ENCODE measurements at regions not wholly inside any gene's neighbourhood (a gene's known extent, or its start where the extent isn't known, plus 50 kb on each side); places are given as distances from the start of the nearest gene placed in this dataset.

GRCh38 chr6:153623496-153623895, 415.5 kb upstream of the OPRM1 start:
- H2AFZ ChIP-seq (ENCODE audit: control insufficient read depth, low read length): no peak overlapping the region
- no peak for DNase-seq (ENCODE audit: low read depth, low spot score)
- no peaks in the 10 kb centered on the region for H3K4me1 ChIP-seq (ENCODE audit: control insufficient read depth, extremely low read depth, insufficient read depth, low read length)
- no peak for FAIRE-seq
- H4K20me1 ChIP-seq (ENCODE audit: control insufficient read depth, extremely low read depth, insufficient read depth, low read length): no peaks in the 10 kb centered on the region
- H3K4me3 ChIP-seq (ENCODE audit: control insufficient read depth in 2 of 3, extremely low read depth in 1 of 3, insufficient read depth in 2 of 3, low read depth in 1 of 3, low read length in 3 of 3): no peak overlapping the region
- H3K9me1 ChIP-seq (ENCODE audit: control insufficient read depth, extremely low read depth, insufficient read depth, low read length): no peaks in the 10 kb centered on the region
- H3K27ac ChIP-seq (ENCODE audit: control insufficient read depth, insufficient read depth, low read length): no peak overlapping the region
- no peak overlapping the region for H3K4me2 ChIP-seq (ENCODE audit: control insufficient read depth, extremely low read depth, insufficient read depth, low read depth, low read length)
- dilution Hi-C loops (cut with MboI; ENCODE audit: extremely low pct_ligation_motif_present, low sequenced_read_pairs): no loop called here
- no peak for TF ChIP-seq EZH2 (IDR thresholded peaks at IDR 0.05; ENCODE audit: low read length)
- TF ChIP-seq CTCF (optimal IDR thresholded peaks at IDR 0.05 in 1 of 3, IDR thresholded peaks at IDR 0.05 in 1 of 3, conservative IDR thresholded peaks at IDR 0.05 in 1 of 3; ENCODE audit: extremely low read depth in 1 of 3, insufficient read depth in 2 of 3, low read length in 3 of 3): no peak
- no peaks in the 10 kb centered on the region for H3K27me3 ChIP-seq (ENCODE audit: control insufficient read depth, extremely low read depth, insufficient read depth, low read length)
- H3K79me2 ChIP-seq (ENCODE audit: control insufficient read depth, insufficient read depth, low read length): no peaks in the 10 kb centered on the region
- H3K9me3 ChIP-seq (ENCODE audit: control insufficient read depth, low read depth, low read length): no peaks in the 10 kb centered on the region
- H3K36me3 ChIP-seq (ENCODE audit: control insufficient read depth in 2 of 2, extremely low read depth in 1 of 2, insufficient read depth in 2 of 2, low read length in 2 of 2): no peaks in the 10 kb centered on the region
- no peak overlapping the region for H3K9ac ChIP-seq (ENCODE audit: control insufficient read depth, extremely low read depth, insufficient read depth, low read length)

- FAIRE-seq (no peak), DNase-seq (ENCODE audit: low read depth, low spot score) (no peak)
- Histone ChIP-seq H3K4me3 (ENCODE audit: control insufficient read depth in 2 of 3, extremely low read depth in 1 of 3, insufficient read depth in 2 of 3, low read depth in 1 of 3, low read length in 3 of 3) (no peak overlapping the region), H3K9ac (ENCODE audit: control insufficient read depth, extremely low read depth, insufficient read depth, low read length) (no peak overlapping the region), H3K4me2 (ENCODE audit: control insufficient read depth, extremely low read depth, insufficient read depth, low read depth, low read length) (no peak overlapping the region), H3K79me2 (ENCODE audit: control insufficient read depth, insufficient read depth, low read length) (no peaks in the 10 kb centered on the region), H3K27ac (ENCODE audit: control insufficient read depth, insufficient read depth, low read length) (no peak overlapping the region), H3K4me1 (ENCODE audit: control insufficient read depth, extremely low read depth, insufficient read depth, low read length) (no peaks in the 10 kb centered on the region), H3K36me3 (ENCODE audit: control insufficient read depth in 2 of 2, extremely low read depth in 1 of 2, insufficient read depth in 2 of 2, low read length in 2 of 2) (no peaks in the 10 kb centered on the region), H3K9me1 (ENCODE audit: control insufficient read depth, extremely low read depth, insufficient read depth, low read length) (no peaks in the 10 kb centered on the region), H4K20me1 (ENCODE audit: control insufficient read depth, extremely low read depth, insufficient read depth, low read length) (no peaks in the 10 kb centered on the region), H3K27me3 (ENCODE audit: control insufficient read depth, extremely low read depth, insufficient read depth, low read length) (no peaks in the 10 kb centered on the region), H3K9me3 (ENCODE audit: control insufficient read depth, low read depth, low read length) (no peaks in the 10 kb centered on the region), H2AFZ (ENCODE audit: control insufficient read depth, low read length) (no peak overlapping the region)
- dilution Hi-C loops (cut with MboI; ENCODE audit: extremely low pct_ligation_motif_present, low sequenced_read_pairs): no loop called here
- TF ChIP-seq CTCF (optimal IDR thresholded peaks at IDR 0.05 in 1 of 3, IDR thresholded peaks at IDR 0.05 in 1 of 3, conservative IDR thresholded peaks at IDR 0.05 in 1 of 3; ENCODE audit: extremely low read depth in 1 of 3, insufficient read depth in 2 of 3, low read length in 3 of 3) (no peak), EZH2 (IDR thresholded peaks at IDR 0.05; ENCODE audit: low read length) (no peak)
Observed at GRCh38 chr6:153621491-153621890, 417.5 kb upstream of the OPRM1 start.

All from keratinocyte (primary cell).